ENCODE measurements at regions not wholly inside any gene's neighbourhood (a gene's known extent, or its start where the extent isn't known, plus 50 kb on each side); places are given as distances from the start of the nearest gene placed in this dataset.
A peak's percentile ranks its signal among the peaks of the same experiment; 100 is the strongest.

DNA sequence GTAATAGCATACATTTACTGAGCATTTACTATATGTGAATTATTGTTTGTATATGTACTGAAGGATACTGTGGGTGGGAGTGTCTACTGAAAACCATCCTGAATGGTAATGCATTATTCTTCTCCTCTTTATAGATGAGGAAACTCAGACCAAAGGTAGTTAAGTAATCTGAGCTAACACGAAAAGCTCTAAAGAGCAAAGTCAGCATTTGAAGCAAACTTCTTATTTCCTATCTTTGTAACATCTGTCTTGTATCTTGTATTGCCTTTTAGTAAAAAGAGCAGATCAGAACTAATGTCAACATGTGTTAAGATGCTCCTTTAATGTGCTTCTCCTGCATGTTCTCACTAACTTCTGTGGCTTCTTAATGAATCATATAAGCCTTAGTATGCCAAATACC lies 382.8 kb upstream of the NXPH2 start:
- no peak for DNase-seq (ENCODE audit: low read depth)

DNA sequence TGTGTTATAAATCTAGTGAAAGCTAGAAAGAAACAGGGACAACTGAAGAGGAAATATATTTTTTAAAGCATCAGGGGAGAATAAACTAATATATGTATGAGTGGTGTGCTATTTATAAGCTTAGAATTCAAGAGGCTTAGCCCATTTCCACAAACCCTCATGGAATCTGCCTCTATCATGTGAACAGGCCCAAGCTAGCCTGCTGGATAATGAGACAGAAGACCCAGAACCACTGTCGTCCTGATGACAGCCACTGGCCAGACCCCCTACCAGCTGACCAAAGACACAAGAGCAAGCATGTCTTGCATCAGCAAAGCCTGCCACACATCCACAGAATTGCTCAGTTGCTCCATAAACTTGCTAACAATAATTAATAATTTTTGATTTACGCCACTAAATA lies 382.3 kb upstream of the NXPH2 start:
- no peak for DNase-seq (ENCODE audit: low read depth)

DNA sequence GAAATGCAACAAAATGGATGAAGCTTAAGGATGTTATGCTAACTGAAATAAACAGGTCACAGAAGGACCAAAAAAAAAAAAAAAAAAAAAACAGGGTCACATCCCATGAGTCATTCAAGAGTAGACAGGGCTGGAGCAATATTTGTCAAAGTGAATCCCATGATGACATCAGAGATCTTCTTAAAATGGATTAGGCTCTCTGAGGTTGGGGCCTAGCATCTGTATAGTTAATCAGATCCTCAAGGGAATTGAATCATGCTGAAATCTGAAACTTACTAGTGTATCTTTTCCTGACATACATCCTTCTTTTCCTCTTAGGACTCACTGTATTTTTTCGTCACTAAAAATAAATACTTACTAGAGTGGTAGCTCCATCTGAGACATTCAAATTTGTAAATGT lies 380.6 kb upstream of the NXPH2 start:
- DNase-seq (ENCODE audit: low read depth) = no peak

DNA sequence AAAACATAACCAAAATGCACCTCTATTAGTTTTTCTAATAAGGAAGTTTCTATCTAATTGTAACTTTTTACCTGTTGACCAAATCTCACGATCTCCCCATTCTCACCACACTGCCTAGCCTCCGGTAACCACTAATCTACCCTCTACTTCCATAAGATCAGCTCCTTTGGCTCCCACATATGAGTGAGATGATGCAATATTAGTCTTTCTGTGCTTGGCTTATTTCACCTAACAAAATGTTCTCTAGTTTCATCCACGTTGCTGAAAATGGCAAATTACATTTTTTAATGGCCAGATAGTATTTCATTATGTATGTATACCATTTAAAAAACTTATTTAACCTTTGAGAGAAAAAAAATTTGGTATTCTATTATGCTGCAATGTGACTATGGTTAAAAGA lies 379.0 kb upstream of the NXPH2 start:
- DNase-seq (ENCODE audit: low read depth) = no peak

DNA sequence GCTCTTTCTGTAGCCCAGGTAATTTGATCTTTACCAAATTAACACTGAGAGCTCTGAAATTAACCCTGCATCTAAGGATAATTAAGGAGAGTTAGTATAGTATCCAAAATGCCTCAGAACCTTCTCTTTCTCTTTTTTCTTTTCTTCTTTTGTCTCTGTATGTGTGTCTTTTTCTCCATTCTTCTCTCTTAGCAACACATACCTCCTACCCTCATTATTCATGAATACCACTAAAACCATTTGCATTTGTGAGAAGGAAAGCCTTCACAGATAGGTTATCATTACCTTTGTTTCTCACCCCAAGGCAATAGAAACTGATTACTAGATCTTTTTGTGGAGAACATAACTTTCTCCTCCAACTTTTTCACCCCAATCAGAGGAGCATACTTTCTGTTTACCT lies 376.5 kb upstream of the NXPH2 start:
- no peak for DNase-seq (ENCODE audit: low read depth)

DNA sequence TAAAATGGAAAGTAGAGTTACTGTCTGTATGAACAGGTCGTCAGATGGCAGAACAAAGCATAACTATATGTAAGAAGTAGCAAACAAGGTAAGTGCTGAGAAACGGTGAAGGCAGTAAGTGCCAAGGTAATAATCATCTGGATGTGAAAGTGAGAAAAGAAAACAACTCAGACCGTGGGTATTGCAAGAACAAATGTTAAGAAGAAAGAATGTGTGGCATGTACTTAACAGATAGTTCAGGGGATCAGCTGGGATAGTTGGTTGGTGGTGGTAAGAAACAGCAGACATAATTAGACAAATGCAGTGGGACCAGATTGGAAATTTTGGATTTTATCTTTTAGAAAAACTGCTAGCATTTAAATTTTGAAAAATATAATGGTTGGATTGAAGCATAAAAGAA lies 375.8 kb upstream of the NXPH2 start:
- DNase-seq (ENCODE audit: low read depth) = peak; percentile 9

DNA sequence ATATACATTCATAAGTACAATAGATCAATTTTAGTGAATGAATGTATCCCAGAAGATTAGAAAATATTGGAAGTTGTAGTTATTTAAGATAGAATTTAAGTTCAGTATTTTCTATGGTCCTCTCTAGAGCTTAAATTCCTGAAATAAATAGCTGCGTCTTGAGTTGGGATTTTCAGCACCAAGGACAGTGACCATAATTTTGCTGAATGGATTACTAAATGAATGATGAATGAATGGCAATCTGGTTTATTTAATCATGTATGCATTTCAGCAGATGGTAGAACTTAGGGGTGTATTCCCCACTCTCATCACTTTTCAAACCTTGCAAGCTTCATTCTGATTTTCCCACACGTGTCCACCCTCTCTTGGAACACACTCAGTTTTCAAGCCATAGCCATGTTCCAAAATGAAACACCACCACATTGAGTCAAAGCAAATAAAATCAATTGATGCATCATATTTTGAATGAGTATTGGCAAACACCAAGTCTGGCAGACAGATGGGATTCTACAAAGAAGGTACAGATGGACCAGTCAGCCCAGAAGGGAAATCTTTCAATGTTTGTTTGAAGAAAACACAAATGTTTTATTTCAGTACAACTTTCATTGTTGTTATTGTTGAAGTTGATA lies 362.2 kb upstream of the NXPH2 start:
- no peak for DNase-seq (ENCODE audit: low read depth)

DNA sequence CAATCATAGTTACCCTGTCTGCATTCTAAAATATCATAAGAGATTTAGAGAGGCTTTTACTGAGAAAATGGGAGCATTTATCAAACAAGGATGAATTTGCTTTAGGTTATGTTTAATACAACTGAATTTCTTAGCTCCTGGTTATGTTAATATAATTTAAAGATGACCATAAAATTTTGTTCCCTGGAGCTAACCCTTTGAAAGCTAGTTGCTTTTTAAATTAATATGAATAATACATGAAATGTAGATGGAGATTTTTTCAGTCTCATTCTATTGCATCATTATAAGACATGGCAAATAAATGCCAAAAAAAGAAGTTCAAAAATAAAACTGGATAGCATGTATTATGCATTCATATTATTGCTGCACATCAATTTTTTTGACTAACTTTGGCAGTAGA lies 344.1 kb upstream of the NXPH2 start:
- no peak for DNase-seq (ENCODE audit: low read depth)

DNA sequence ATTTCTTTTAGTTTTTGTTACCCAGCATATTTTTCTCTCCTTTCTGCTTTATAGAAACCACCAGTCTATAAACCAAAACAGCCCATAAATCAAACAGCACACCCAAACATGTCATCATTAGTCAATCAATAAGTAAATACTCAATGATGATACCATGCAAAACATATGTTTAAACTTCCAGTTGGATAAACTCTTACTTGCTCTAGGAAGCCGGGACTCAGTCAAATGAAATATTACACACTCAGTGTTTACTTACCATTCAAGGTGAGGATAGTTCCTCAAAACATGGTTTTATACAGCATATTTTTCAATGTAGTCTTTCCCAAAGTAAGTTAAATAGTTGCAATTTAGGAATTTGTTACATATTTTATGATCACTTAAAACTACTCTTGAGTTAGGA lies 343.6 kb upstream of the NXPH2 start:
- no peak for DNase-seq (ENCODE audit: low read depth)

DNA sequence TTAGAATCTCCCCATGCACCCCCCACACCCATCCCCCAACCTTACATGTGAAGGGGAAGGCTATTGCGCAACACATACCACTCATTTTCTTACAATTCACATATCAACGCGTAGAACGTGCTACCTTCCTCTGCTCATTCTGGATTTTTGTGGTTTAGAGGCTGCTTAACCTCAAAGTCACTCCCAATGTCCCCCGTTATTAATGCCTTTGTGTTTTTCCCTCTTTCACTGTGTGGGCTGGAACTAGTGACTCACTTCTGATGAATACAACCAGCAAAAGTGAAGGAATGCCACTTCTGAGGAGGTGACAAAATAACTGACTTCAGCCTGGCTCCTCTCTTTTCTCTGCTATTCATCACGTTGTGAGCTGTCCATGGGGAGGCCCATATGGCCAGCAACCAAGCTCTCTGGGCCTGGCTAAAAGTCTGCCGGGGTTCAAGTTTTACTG lies 342.5 kb upstream of the NXPH2 start:
- DNase-seq (ENCODE audit: low read depth) = peak; percentile 95

DNA sequence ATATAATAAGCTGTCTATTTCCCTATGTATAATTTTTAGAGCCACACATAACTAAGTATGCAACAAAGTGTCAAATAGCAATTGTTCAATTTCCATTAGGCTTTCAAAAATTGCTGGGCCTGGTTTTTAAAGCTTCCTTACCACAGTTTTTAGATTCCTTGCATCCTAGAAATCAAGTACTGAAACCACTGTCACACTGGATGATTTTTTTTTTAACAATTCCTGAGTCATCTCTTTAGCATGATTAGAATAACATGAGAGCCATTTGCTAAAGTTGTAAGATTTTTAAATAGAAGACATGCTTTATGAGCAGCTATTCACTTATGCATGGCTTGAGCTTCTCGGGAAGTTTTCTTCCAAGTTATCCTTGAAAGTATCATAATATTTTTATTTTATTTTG lies 319.5 kb upstream of the NXPH2 start:
- no peak for DNase-seq (ENCODE audit: low read depth)

DNA sequence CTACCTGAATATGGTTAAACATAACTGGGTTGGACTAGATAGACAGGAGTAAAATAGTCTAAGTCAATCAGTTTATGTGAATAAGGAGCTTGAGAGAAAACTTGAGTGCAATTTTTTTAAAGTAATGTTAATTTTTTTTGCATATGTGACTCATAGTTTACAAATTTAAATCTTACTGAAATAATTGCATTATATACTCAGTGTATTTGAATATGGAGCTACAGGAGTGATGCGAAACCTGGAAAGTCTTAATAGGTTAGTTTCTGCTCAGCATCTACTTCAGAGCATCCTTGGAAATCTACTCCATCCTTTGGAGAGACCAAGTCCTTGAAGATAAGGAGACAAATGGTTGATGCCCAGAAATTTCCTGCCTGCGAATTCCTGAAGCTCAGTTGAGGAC lies 318.8 kb upstream of the NXPH2 start:
- DNase-seq (ENCODE audit: low read depth) = no peak

DNA sequence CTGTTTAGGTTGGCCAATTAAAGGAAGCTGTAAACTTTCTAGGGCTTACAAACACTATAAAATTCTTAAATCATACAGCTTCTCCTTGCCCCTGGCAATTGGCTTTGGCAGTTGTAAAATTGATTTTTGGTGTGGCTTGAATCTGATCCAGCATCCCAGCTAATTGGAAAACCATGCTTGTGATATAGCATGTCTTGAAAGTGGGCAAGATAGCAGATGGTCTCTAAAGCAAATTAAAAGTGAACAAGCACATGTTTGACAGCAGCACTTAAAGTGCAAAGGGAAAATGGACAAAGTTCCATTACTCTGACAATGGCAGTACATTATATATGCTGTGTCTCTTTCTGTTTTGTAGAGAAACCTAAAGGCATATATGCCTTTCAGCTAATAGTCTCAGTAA lies 302.9 kb upstream of the NXPH2 start:
- no peak for DNase-seq (ENCODE audit: low read depth)

DNA sequence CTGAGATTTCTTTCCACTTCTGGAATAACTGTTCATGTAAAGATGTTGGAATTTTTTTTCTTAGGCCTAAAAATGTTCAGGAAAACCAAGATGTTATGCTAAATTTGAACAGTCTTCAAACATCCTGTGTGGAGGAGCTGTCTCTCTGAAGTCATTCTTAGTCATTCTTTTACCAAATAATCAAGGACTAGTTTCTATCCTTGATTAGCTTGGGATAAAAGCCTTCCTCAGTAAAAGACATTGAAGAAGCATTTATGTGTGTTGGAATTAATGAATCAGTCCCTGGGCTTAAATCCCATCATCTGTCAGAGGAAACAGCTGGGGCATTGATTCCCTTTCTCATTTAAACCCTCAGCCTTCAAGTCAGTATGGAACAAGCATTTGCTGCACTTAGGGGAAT lies 300.1 kb upstream of the NXPH2 start:
- no peak for DNase-seq (ENCODE audit: low read depth)

DNA sequence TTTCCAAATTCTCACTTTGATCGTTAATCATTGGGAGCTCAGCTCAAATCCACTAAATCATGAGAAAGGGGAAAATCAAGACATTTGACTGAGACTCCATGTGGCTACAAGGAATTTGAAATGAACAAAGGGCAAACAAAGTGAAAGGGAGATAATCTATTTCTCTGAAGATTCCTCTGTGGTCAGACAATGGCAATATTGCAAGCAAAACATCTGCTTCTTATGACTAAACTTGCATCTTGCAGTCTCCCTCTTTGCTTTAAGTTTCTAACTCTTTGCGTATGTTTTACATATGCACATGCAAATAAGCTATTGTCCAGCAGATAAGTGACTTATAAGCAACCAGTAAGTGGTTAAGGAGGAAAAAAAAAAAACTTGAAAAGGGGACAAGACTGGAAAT lies 299.1 kb upstream of the NXPH2 start:
- no peak for DNase-seq (ENCODE audit: low read depth)

DNA sequence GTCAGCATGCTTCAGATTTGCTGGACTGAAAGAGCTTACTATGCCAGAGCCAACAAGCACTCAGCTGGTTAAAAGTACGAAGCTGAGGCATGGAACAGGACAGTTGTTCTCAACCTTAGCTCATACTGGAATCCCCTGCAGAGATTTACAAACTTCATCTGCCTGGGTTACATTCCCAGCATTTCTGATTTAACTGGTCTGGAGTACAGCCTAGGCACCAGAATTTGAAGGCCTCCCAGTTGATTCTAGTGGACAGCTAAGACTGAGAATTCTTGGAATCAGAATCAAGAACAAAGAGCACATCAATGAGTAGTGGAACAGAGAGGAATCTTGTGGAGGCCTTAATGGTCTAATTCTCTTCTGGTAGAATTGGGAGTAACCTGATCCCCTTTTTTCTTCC lies 298.2 kb upstream of the NXPH2 start:
- DNase-seq (ENCODE audit: low read depth) = no peak

DNA sequence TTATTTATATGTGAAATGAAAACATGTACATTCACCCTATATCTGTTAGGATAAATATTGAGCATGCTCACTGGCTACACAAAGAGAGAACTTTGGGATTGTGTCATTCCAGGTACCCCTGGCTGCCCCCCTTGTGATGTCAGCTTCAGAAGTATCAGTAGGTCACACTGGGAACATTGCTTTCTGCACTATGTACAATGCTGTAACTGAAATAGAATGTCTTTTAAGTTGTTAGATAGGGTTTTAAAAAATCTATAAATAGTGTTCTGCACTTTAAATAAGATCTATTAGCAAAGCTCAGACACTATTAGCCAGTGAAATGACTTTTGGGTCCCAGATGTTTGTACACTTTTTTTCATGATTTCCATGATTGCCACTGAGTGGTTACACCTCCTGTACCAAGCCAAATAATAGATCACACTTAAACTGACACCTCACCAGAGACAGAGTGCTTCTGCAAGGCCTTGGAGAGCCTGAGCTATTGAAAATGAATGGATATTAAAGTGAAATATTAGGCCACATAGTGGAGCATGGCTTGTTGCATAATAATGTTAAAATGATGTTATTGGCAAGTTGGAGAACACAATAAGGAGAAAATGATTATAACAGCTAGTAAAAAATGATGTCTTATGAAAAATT lies 297.0 kb upstream of the NXPH2 start:
- DNase-seq (ENCODE audit: low read depth) = no peak

DNA sequence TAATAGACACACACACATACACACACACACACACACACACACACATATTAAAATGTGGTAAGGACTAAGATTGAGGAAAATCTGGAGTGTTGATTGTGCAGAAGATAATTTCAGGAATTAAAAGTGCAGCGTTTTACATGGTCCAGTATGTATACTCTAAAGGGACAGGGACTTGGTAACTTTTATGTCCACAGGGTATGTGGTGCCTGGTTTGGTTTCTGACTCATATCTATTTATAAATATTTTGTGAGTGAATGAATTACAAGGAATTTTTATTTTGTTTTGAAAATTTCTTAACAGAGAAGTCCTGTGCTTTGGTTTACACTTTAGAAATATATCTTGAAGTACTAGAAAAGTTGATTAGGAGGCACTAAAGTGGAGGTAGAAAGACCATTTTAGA lies 287.7 kb upstream of the NXPH2 start:
- no peak for DNase-seq (ENCODE audit: low read depth)

DNA sequence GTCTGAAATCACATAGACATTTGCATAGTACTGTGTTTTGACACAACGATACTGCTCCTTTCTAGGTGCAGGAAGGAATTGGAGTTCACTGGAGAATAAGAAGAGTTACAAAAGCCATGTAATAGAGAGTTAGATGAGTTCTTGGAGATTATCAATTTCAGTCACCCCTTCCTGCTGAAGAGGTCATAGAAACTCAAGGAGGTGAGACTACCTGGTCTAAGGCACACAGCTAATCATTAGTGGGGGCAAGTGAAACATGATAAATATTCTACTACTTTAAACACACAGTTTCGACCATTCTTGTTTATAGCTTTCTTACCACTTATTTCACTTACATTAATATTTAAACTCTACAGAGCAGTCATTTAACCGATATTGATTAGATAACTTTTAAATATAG lies 286.9 kb upstream of the NXPH2 start:
- no peak for DNase-seq (ENCODE audit: low read depth)

DNA sequence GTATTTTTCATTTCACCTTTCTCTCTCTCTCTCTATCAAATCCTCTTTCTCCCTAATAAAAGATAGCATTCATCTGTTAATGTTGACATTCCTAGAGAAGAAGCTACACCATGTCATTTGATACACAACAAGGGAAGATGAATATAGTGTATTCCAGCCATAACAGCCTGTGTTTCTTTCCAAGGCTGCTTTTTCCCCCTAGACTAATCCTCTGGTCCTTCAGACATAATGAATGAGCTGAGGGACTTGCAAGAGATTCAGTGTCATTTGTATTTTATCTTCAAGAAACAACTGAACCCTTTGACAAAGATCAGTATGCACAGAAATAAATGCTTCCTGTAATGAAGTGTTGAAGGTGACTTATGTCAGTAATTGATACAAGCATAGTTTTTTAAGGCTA lies 284.0 kb upstream of the NXPH2 start:
- no peak for DNase-seq (ENCODE audit: low read depth)

DNA sequence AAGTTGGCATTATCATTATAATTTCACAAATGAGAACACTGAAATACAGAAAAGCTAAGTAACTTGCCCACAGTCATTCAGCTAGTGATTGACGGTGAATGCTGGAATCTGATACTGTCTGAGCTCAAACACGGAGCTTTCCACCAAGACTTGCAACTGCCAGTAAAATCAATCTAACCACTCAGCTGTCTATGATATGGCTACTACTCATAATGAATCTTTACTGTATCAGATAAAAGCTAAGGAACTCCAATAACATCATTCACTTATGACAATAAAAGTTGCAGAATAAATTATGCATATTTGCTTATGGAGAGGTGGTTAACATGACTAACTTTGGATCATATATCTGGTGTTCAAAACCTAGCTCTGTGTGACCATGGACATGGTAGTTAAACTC lies 279.4 kb upstream of the NXPH2 start:
- DNase-seq (ENCODE audit: low read depth) = no peak

DNA sequence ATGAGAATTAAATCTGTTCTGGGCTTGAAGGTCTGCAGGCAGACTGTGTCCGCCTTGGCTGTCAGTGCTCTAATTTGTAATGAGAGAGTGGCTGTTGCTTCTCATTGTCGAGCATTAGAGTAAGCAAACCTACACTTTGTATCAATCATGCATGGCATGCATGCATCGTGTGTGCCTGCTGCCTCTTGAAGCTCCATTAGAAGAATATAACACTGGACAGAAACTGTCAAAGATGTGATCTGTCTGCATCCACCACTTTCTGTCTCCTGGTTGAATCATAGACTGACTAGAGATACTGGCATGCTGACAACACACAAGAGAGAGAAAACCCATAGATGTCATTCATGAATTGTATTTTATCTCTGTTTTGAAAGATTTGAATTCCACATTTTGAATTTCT lies 275.0 kb upstream of the NXPH2 start:
- no peak for DNase-seq (ENCODE audit: low read depth)

DNA sequence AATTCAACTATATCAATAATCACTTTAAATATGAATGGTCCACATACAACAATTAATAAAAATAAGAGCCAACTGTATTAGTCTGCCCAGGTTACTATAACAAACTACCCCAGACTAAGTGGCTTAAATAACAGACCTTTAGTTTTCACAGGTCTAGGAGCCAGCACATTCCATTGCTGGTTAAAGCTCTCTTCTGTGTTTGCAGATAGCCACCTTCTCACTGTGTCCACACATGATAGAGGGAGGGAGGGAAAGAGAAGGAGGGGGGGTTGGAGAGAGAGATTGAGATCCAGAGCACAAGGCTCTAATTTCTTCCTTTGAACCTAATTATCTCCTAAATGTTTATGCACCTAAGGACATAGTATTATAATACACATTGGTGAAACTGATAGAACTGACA lies 267.8 kb upstream of the NXPH2 start:
- DNase-seq (ENCODE audit: low read depth) = no peak

DNA sequence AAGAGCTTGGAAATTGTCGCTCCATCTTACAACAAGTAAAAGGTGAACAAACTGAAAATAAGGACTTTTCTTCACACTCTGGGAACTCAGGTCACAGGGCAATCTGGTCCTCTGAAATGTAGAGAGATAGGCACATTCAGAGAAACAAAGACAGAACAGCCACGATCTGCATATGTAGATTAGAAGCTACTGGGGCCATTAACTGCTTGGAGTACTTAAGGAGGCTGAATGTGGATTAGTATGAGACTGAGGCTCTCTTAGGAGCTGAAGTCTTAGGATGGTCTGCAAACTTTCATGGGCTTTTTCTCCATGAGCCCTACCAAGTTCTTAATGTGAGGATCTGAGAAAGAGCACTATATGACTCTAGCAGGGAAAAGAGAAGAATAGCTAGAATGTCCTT lies 265.3 kb upstream of the NXPH2 start:
- DNase-seq (ENCODE audit: low read depth) = no peak

All from non-pigmented ciliary epithelial cell (primary cell).